SU-DHL-6 (cell line): ENCODE measurements at regions not wholly inside any gene's neighbourhood (a gene's known extent, or its start where the extent isn't known, plus 50 kb on each side); places are given as distances from the start of the nearest gene placed in this dataset.

Source experiments
- CTCF ChIP-seq: fragments of 200-600 bp; sonication (generic); IDR thresholded peaks from one replicate; pipeline ENCODE4 v1.5.1; 2017; ENCODE audit warnings: antibody characterized with exemption, mild to moderate bottlenecking, low read length, moderate library complexity; ENCODE audit not compliant: insufficient read depth, poor library complexity, severe bottlenecking
- EZH2phosphoT487 ChIP-seq: fragments of 200-600 bp; sonication (generic), shearing (Covaris generic); conservative IDR thresholded peaks from 2 replicates; pipeline ENCODE4 v1.6.1; 2018; ENCODE audit warnings: mild to moderate bottlenecking, antibody characterized with exemption, low read length, moderate library complexity, mixed read lengths

GRCh38 chr2:240200230-240201051 lies 60.0 kb upstream of the OTOS start:
- TF ChIP-seq CTCF (no peak), EZH2phosphoT487 (no peak)
